ES-I3 (cell line): ENCODE measurements at regions not wholly inside any gene's neighbourhood (a gene's known extent, or its start where the extent isn't known, plus 50 kb on each side); places are given as distances from the start of the nearest gene placed in this dataset.

Experiments
- H3K36me3 ChIP-seq: 2 replicates; pipeline ENCODE4 v1.6.1; 2013; ENCODE audit warnings: mild to moderate bottlenecking, low read length, control low read depth, moderate library complexity; ENCODE audit not compliant: insufficient read depth
- H3K4me1 ChIP-seq: 2 replicates; pipeline ENCODE4 v1.6.1; 2013; ENCODE audit warnings: mild to moderate bottlenecking, control low read depth, low read length; ENCODE audit not compliant: insufficient read depth
- H3K9ac ChIP-seq: 2 replicates; pipeline ENCODE4 v1.6.1; 2013; ENCODE audit warnings: low read depth, mild to moderate bottlenecking, low read length, moderate library complexity
- H3K9me3 ChIP-seq: 2 replicates; pipeline ENCODE4 v1.6.1; 2013; ENCODE audit warnings: mild to moderate bottlenecking, low read length, moderate library complexity; ENCODE audit not compliant: control insufficient read depth, insufficient read depth

DNA sequence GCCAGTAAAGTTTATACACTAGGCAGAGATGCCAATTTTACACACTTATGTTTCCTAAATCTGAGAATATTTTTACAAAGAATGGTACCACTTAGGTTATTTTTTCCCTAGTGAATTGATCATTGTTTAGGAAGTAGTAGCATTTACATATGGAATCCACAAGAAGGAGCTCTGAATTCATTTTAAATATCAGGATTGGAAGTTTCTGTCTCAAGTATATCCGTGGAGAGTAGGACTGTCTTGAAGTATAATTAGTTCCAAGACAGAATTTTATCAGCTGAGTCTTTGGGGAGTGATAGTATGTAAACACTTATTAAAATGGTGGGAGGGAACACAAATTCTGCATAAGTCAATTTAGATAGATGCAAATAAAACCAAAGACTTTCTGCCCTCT is 82.3 kb upstream of the FAM98A start:
- H3K9ac ChIP-seq, result no peak overlapping the region

DNA sequence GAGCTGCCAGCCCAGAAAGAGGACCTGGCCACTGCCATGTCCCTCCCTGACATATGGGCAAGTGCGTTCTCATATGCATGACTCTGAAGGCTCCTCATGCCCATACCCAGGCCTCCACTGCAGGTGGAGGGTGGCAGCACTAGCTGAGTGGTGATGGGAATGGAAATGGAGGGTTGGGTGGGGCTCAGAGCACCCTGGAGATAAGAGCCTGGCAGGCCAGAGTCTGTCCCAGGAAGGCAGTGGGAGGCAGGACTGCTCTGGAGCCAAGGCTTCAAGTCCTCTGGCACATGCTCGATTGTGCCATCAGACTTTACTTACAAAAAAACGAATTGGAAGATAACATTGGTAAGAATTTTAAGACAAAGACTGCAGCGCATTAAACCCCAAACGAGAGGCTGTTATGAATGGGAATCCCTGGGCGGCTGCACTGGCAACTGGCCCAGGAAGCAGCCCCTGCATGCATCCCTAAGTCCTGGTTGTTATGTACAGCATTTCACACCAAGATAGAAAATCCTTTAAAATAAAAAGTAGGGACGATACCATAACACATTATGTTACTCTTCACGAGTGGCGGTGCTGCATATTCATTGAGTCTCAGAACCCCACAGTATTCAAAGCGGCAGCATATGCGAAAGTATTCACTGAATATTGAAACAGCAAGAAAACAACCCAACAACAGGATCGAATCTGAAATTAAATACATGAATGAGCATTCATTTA is 81.7 kb upstream of the FAM98A start:
- Histone ChIP-seq H3K36me3 (no peaks in the 10 kb centered on the region), H3K4me1 (peaks cover 4% of the 10 kb centered on the region; the same call in 1 of the 2 replicates), H3K9me3 (no peaks in the 10 kb centered on the region), H3K9ac (no peak overlapping the region)

More for the DNA sequence above, 82.3 kb upstream of the FAM98A start:
- no peaks in the 10 kb centered on the region for H3K36me3 ChIP-seq
- peaks cover 4% of the 10 kb centered on the region; the same call in 1 of the 2 replicates for H3K4me1 ChIP-seq
- H3K9me3 ChIP-seq, result no peaks in the 10 kb centered on the region

DNA sequence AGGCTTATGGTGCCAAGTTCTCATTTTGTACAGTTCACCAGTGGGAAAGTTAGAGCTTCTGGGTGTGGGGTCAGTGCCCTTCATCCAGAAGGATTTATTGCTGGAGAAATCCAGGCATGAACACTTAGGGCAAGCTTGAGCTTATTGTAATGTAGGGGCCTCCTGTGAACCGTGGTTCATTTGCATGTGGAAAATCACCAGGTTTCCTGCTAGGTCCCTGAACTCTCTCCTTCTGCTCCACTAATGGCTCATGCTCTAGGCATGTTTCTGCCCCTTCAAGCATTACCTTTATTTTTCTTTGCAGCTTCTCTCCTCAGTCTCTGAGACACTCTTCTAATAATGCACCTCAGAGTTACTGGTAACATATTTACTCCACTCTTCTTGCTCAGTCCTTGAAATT is 79.3 kb upstream of the FAM98A start:
- no peak overlapping the region for H3K9ac ChIP-seq
- peaks cover 4% of the 10 kb centered on the region; the same call in 1 of the 2 replicates for H3K4me1 ChIP-seq
- H3K9me3 ChIP-seq, result no peaks in the 10 kb centered on the region
- H3K36me3 ChIP-seq, result no peaks in the 10 kb centered on the region

DNA sequence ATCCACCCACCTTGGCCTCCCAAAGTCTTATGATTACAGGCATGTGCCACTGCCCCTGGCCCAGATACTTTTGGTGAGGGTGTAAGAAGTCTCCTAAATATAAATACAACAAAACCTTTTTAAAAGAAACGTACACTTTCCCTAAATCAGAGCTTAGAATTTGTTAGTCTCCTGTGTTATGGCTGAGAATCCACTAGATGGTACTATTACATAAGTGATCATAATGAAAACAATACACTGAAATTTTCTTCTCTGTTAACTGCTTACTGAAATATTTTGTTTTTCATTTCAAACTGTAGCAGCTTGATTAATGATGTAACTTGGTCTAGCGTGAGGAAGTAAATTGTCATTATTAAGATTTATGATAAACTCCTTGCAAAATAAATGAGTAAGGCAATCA is 74.8 kb upstream of the FAM98A start:
- Histone ChIP-seq H3K36me3 (no peaks in the 10 kb centered on the region), H3K9me3 (no peaks in the 10 kb centered on the region), H3K4me1 (peaks cover 4% of the 10 kb centered on the region; the same call in 1 of the 2 replicates), H3K9ac (no peak overlapping the region)

DNA sequence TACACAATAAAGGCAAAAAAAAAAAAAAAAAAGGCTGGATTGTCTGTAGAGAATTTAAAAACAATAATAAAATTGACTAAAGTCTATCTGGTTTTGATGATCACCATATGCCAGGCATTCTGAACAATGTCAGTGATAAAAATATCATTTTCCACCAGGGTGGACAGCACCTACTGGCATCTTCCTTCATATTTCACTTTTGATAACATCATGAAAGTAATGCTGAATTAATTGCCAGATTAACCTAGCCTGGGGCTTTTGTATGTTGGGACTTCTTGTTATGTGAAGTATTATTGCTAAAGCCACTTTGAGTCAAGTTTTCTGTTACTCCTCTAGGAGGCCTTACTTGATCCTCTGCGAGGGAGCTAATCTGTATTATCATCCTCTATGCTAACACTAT is 73.8 kb upstream of the FAM98A start:
- Histone ChIP-seq H3K9ac (no peak overlapping the region), H3K4me1 (no peaks in the 10 kb centered on the region), H3K36me3 (no peaks in the 10 kb centered on the region), H3K9me3 (no peaks in the 10 kb centered on the region)

DNA sequence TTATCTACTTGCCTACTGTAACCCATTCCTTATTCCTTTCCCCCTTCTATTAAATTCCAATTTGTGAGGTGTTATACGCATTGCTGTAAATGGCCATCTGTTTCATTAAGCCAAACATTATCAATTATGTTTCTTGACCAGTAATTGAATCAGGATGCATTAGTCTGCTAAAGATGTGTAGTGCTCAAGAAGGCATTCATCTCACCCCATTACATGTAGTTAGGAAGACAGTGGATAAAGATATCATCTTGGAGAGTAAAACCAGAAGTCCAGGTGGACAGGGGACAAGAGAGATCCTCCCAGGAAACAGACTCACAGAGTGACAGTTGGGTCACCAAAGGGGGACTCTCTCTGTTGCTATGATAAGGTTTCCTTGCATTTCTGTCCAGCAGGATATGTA is 73.3 kb upstream of the FAM98A start:
- no peaks in the 10 kb centered on the region for H3K4me1 ChIP-seq
- H3K9me3 ChIP-seq, result no peaks in the 10 kb centered on the region
- H3K36me3 ChIP-seq, result no peaks in the 10 kb centered on the region
- no peak overlapping the region for H3K9ac ChIP-seq

DNA sequence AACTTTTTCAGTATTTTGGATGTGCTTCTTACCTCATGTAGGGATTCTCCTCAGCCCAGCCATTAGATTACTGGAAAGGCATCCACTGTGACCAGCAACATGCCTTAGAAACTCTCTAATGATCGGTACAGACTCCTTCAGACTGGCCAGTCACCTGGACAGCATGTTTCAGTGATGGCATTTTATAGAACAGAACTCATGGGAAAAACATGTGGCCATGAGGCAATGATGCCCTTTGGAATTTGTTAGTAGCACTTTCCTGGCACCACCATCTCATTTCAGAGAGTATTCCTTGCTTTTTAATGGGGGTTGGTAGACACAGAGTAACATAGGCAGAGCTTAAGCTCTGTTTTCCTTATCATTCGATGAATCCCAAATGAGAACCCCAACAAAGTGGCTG is 72.1 kb upstream of the FAM98A start:
- Histone ChIP-seq H3K4me1 (no peaks in the 10 kb centered on the region), H3K36me3 (no peaks in the 10 kb centered on the region), H3K9ac (no peak overlapping the region), H3K9me3 (no peaks in the 10 kb centered on the region)

DNA sequence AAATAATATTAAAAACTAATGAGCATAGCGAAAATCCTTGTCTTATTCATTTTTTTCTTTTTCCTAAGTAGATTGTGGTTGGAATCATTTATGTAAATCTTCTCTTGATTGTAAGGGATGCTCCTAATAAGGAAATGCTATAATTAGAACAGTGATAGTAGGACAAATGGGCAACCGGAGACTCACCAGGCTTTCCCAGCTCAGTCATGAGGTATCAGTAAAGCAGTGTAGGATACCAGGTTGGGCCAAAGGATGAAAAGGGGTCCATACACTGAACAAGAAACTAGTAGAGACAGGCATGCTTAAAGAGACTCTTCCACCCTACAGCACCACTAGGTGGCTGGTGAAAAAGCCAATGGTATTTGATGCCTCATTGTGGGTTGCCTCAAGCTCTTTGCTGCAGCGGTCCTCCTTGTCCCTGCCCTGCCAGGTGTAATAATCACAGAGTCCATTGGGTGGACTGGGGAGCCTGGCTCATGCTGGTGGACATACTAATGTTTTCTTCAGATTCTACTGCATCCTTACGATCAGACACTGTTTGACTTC is 71.4 kb upstream of the FAM98A start:
- no peak overlapping the region for H3K9ac ChIP-seq
- no peaks in the 10 kb centered on the region for H3K36me3 ChIP-seq
- no peaks in the 10 kb centered on the region for H3K4me1 ChIP-seq
- peaks cover 1% of the 10 kb centered on the region; the same call in 1 of the 2 replicates for H3K9me3 ChIP-seq

DNA sequence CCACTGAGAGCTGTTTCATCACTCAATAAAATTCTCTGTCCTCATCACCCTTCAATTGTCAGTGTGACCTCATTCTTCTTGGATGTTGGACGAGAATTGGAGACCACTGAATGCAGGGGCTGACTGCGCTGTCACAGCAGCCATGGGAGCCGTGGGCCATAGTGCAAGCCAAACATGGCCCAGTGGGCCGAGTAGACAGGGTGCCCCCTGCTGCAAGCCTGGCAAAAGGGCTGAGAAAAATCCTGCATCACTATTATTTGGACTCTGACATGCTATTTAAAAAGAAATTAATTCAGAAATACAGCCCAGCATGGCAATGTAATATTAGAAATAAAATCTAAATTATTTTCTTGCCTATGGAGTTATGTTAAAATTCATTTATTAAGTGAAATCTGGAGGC is 67.8 kb upstream of the FAM98A start:
- Histone ChIP-seq H3K4me1 (no peaks in the 10 kb centered on the region), H3K9ac (no peak overlapping the region), H3K9me3 (peaks cover 5% of the 10 kb centered on the region; the same call in 1 of the 2 replicates), H3K36me3 (no peaks in the 10 kb centered on the region)

DNA sequence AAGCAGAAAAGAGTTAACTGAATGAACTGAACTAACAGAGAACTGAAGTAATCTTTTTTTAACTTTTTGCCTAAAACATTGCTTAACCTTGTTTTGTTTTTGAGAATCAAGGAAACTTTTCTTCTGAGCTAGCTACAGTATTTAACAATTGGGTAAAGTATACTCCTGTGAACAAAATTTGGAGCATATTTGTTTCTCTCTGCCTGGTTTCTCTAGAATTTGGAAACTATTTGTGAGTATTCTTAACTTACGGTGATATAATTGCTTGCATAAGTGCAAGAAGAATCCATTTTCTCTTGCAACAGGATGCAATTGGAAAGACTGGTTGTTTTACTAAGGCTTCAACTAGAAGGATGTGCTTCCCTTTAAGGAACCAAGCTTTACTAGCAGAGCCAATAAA is 65.9 kb upstream of the FAM98A start:
- H3K9ac ChIP-seq, result no peak overlapping the region
- no peaks in the 10 kb centered on the region for H3K4me1 ChIP-seq
- no peaks in the 10 kb centered on the region for H3K36me3 ChIP-seq
- peaks cover 5% of the 10 kb centered on the region; the same call in 1 of the 2 replicates for H3K9me3 ChIP-seq

DNA sequence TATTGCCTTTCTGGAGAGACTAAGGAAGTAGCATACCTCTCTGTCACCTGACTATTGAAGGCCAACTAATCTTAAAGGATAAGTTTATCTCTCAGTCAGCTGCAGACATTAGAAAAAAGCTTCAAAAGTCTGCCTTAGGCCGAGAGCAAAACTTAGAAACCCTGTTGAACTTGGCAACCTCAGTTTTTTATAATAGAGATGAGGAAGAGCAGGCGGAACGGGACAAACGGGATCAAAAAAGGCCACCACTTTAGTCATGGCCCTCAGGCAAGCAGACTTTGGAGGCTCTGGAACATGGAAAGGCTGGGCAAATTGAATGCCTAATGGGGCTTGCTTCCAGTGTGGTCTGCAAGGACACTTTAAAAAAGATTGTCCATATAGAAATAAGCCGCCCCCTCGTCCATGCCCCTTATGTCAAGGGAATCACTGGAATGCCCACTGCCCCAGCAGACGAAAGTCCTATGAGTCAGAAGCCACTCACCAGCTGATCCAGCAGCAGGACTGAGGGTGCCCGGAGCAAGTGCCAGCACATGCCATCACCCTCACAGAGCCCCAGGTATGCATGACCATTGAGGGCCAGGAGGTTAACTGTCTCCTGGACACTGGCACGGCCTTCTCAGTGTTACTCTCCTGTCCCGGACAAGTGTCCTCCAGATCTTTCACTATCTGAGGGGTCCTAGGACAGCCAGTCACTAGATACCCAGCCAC is 61.5 kb upstream of the FAM98A start:
- Histone ChIP-seq H3K9ac (no peak overlapping the region), H3K36me3 (no peaks in the 10 kb centered on the region), H3K4me1 (no peaks in the 10 kb centered on the region), H3K9me3 (peaks cover 7% of the 10 kb centered on the region)

DNA sequence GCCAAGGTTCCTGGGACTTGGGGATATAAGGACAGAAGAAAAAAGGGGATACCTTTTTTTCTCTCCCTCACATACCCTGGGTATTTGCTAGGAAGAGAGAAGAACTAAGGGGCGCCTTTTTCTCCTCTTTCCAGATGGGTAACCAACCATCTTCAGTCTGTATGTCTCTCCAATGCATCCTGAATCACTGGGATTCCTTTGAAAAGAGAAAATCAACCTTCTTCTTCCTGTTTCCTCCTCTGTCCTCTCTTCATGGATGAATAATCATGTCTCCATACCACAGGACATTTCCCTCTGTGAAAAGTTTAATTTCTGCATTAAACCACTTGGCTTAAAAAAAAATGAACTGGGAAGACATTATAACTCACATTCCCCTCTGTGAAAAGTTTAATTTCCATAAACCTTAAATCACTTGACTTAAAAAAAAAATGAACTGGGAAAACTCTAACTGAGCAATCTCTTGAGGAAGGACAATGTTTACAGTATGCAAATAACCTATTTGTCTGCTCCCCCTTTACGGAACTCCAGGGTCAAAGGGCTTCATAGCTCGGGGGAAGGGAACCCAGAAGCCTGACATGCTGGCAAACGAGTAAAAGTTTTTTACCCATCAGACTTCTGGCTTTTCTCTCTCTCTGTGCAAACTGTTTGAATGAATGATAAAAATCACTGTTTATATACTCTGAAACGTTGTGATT is 56.7 kb upstream of the FAM98A start:
- Histone ChIP-seq H3K36me3 (no peaks in the 10 kb centered on the region), H3K9ac (no peak overlapping the region), H3K4me1 (no peaks in the 10 kb centered on the region), H3K9me3 (peaks cover 4% of the 10 kb centered on the region)

DNA sequence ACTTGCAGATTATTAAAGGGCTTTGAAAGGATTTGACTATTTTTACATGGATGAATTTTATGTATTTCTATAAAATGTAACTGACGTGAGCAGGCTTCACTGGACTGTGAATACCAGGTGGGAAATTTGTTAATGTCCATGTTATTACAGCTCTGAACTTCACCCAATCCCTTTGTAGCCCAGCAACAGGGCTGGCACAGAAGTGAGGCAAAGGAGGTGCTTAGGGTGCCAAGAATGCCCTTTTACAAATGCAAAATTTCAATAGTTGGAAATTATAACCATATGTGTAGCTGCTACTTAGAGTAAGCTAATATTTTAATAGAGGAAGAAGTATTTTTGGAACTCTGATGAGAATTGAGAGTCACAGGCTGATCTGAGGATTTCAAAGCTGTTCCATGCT is 53.7 kb upstream of the FAM98A start:
- Histone ChIP-seq H3K4me1 (no peaks in the 10 kb centered on the region), H3K9me3 (peaks cover 4% of the 10 kb centered on the region), H3K9ac (no peak overlapping the region), H3K36me3 (no peaks in the 10 kb centered on the region)

DNA sequence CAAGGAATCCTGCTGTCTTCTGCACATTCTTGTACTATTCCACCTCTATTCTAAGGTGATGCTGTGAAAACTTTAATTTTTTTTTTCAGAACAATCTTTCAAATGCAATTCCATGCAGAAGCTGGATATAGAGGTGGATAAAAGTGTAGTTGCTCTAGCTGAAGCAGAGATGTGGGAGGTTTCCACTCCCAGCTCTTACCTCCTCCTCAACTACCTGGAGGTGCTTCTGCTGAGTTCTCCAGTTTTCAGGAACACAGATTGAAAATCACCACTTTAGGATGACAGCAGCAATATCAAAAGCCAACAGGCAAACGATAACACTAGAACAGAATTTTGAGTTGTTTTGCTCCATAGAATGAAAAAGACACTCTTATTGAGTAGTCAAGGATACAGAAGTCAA is 51.1 kb upstream of the FAM98A start:
- H3K36me3 ChIP-seq, result no peaks in the 10 kb centered on the region
- no peaks in the 10 kb centered on the region for H3K9me3 ChIP-seq
- H3K9ac ChIP-seq, result no peak overlapping the region
- no peaks in the 10 kb centered on the region for H3K4me1 ChIP-seq
